A673 (cell line): ENCODE measurements at regions not wholly inside any gene's neighbourhood (a gene's known extent, or its start where the extent isn't known, plus 50 kb on each side); places are given as distances from the start of the nearest gene placed in this dataset.

Experiments
- BruUV-seq: library from RNA; stranded (reverse); fragments of 400-500 nt; replicated peaks from 2 replicates; lab custom pipeline; 2021; lab: Mats Ljungman, UMichigan
- CTCF ChIA-PET: fragments of 300-600 bp; sonication (Branson Sonifier 250); formaldehyde crosslinking; loops from one replicate; lab custom pipeline; 2022; ENCODE audit warnings: antibody characterized with exemption; lab: Charles Lee
- POLR2A ChIA-PET: fragments of 300-600 bp; sonication (Branson Sonifier 250); formaldehyde crosslinking; loops from one replicate; lab custom pipeline; 2022; ENCODE audit warnings: antibody characterized with exemption; ENCODE audit not compliant: low non-redundant PET; lab: Charles Lee
- DNase-seq: peaks from one replicate; pipeline ENCODE4 v3.0.0-alpha.2; 2015; ENCODE audit warnings: low spot score
- H3K27ac ChIP-seq: fragments of 200-600 bp; sonication (generic); 2 replicates; pipeline ENCODE4 v1.5.1; 2016; ENCODE audit warnings: mixed run types, low read depth, mild to moderate bottlenecking, mixed read lengths, antibody characterized with exemption, low read length; ENCODE audit not compliant: poor library complexity, severe bottlenecking
- H3K27me3 ChIP-seq: fragments of 200-600 bp; sonication (generic); replicated peaks from 2 replicates; pipeline ENCODE4 v1.6.1; 2017; ENCODE audit warnings: mixed run types, low read depth, mild to moderate bottlenecking, mixed read lengths, antibody characterized with exemption, low read length; ENCODE audit not compliant: insufficient read depth, poor library complexity
- H3K36me3 ChIP-seq: fragments of 200-600 bp; sonication (generic); 2 replicates; pipeline ENCODE4 v1.6.1; 2016; ENCODE audit warnings: mixed run types, mild to moderate bottlenecking, mixed read lengths, antibody characterized with exemption, low read length; ENCODE audit not compliant: insufficient read depth, poor library complexity, severe bottlenecking
- H3K4me1 ChIP-seq: fragments of 200-600 bp; sonication (generic); 2 replicates; pipeline ENCODE4 v1.6.1; 2017; ENCODE audit warnings: mixed run types, mild to moderate bottlenecking, mixed read lengths, antibody characterized with exemption, low read length; ENCODE audit not compliant: insufficient read depth, poor library complexity, severe bottlenecking
- H3K4me3 ChIP-seq: fragments of 200-600 bp; sonication (generic); 2 replicates; pipeline ENCODE4 v1.5.1; 2016; ENCODE audit warnings: low read depth, mixed run types, mild to moderate bottlenecking, mixed read lengths, low read length; ENCODE audit not compliant: poor library complexity, severe bottlenecking
- H3K9me3 ChIP-seq: fragments of 200-600 bp; sonication (generic); 2 replicates; pipeline ENCODE4 v1.6.1; 2016; ENCODE audit warnings: mixed run types, low read depth, mild to moderate bottlenecking, mixed read lengths, antibody characterized with exemption, low read length; ENCODE audit not compliant: poor library complexity, severe bottlenecking
- CTCF ChIP-seq: fragments of 300-800, 200-600 bp; sonication (generic); conservative IDR thresholded peaks from 2 replicates; pipeline ENCODE4 v1.5.1; 2017; ENCODE audit warnings: low read depth, mild to moderate bottlenecking, antibody characterized with exemption, low read length, moderate library complexity, mixed read lengths
- EZH2 ChIP-seq: fragments of 200-600 bp; sonication (generic); IDR thresholded peaks from 2 replicates; pipeline ENCODE4 v1.6.1; 2017; ENCODE audit warnings: borderline replicate concordance, low read depth, mild to moderate bottlenecking, mixed read lengths, antibody characterized with exemption, low read length; ENCODE audit not compliant: poor library complexity, severe bottlenecking
- intact Hi-C: fragments of 100-400 bp; cut with micrococcal nuclease; formaldehyde crosslinking; loops from one replicate; pipeline ENCODE4 v1.10.0; 2022; ENCODE audit not compliant: unreplicated experiment

DNA sequence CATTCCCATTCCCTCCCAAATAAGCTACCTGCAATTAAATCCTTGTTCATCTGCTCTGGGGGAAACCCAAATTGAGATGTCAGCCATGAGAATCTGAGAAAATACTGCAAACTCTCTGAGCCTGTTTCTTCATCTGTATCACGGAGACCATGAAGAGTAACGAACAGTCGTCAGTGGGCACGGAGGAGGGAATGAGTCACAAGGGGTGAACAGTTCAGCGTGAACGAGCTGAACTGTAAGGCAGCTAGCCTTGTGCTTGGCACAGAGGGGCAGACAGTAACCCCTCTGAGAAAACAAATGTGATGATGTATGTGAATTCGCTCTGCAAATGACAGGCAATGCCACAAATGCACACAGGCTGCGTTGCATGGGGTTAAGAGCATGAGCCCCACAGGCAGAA is 288.7 kb downstream of the FOXO1 start:
- DNase-seq = no peak
- no peaks in the 10 kb centered on the region for H3K27me3 ChIP-seq
- CTCF ChIA-PET = no interaction called here

DNA sequence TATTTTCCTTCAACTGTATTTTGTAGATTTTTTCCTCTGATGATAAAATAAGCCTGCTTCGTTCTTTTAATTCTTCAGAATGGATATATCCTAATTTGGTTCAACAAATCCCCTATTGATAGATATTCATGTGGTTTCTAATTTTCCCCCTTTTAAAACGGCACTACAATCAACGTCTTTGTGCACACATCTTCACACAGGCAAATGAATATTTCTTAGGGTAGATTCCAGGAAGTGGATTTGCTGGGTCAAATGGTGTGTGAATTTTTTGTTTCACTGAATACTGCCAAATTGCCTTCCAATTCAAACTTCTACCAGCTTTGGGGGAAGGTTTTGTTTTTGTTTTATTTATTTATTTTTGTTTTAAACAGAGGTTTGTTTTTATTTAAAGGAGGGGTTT is 287.2 kb downstream of the FOXO1 start:
- POLR2A ChIA-PET = no interaction called here
- CTCF ChIA-PET = no interaction called here
- no TSS peak for BruUV-seq

More for the DNA sequence above, 288.7 kb downstream of the FOXO1 start:
- TF ChIP-seq EZH2 (no peak), CTCF (no peak)
- POLR2A ChIA-PET = no interaction called here
- BruUV-seq = no TSS peak
- Histone ChIP-seq H3K27ac (no peak overlapping the region), H3K36me3 (no peaks in the 10 kb centered on the region), H3K4me1 (no peaks in the 10 kb centered on the region), H3K4me3 (no peak overlapping the region), H3K9me3 (no peaks in the 10 kb centered on the region)
- intact Hi-C loops = no loop called here

DNA sequence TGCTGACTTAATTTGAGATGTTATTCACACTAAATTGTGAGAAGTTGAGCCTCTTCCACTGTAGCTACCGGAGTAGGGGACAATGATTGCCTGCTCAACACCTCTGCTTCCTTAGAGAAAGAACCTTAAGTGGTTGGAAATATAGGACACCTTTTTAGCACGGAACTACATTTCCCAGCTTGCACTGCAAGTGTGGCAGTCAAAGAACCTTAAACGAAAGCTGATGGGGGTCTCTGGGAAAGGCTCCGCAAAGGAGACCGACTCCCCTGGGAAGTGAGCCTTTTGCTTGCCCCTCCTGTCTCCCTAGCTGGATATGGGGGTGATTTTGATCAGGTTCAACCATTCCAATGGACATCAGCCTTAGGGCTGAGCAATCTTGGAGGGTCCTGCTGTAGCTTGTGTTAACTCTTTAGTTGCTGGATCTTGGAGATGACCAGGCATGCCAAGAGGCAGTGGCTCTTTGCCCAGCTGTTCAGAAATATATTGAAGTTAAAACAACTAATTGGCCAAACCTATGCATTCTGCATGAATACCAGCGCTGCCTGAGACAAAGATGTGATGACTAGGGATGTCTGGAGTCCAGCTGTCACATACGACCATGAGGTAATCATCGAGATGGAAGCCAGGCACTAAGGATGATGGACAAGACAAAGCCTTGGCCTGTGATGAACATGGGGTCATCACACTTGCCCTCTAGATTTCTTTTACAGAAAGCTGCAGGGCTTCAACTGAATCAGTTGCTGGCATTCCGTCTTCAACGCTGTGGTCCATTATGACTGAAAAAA is 286.5 kb downstream of the FOXO1 start:
- CTCF ChIA-PET = no interaction called here
- TF ChIP-seq CTCF (no peak), EZH2 (no peak)
- Histone ChIP-seq H3K4me3 (no peak overlapping the region), H3K36me3 (no peaks in the 10 kb centered on the region), H3K9me3 (no peaks in the 10 kb centered on the region), H3K27ac (no peak overlapping the region), H3K27me3 (no peaks in the 10 kb centered on the region), H3K4me1 (no peaks in the 10 kb centered on the region)
- intact Hi-C loops = no loop called here
- POLR2A ChIA-PET = no interaction called here
- no TSS peak for BruUV-seq
- no peak for DNase-seq

More for the DNA sequence above, 287.2 kb downstream of the FOXO1 start:
- DNase-seq = no peak
- intact Hi-C loops = no loop called here
- no peak for TF ChIP-seq CTCF
- TF ChIP-seq EZH2 = no peak
- H3K9me3 ChIP-seq = no peaks in the 10 kb centered on the region
- H3K4me3 ChIP-seq = no peak overlapping the region
- H3K27ac ChIP-seq = no peak overlapping the region
- H3K4me1 ChIP-seq = no peaks in the 10 kb centered on the region
- H3K36me3 ChIP-seq = no peaks in the 10 kb centered on the region
- no peaks in the 10 kb centered on the region for H3K27me3 ChIP-seq
